ENCODE measurements at regions not wholly inside any gene's neighbourhood (a gene's known extent, or its start where the extent isn't known, plus 50 kb on each side); places are given as distances from the start of the nearest gene placed in this dataset.
"Not testable (repeated sequence)": the region's sequence is repeated elsewhere in the genome, so short reads cannot be mapped to it uniquely, and the experiment has no call there.

- 65 to 81% methylated on average over 2 of the region's 3 CpGs for WGBS, 2 experiments (ENCODE audit: insufficient coverage in 2 of 2)
Observed at GRCh38 chr12:20144341-20144740, 224.0 kb upstream of the PDE3A start.

GRCh38 chr12:20148241-20148640 is 220.1 kb upstream of the PDE3A start:
- WGBS, 2 experiments (ENCODE audit: insufficient coverage in 2 of 2) = no CpG with 5 or more reads among the region's 1 CpG
- Histone ChIP-seq H3K9me3 (ENCODE audit: control insufficient read depth, low read length) (no peaks in the 10 kb centered on the region), H3K36me3 (ENCODE audit: control insufficient read depth, insufficient read depth, low read length) (no peaks in the 10 kb centered on the region), H3K4me1 (ENCODE audit: control insufficient read depth, insufficient read depth, low read length, poor library complexity, severe bottlenecking) (no peaks in the 10 kb centered on the region), H3K4me3 (ENCODE audit: extremely low read depth, insufficient read depth, low read length, poor library complexity, severe bottlenecking) (no peak overlapping the region), H3K27ac (ENCODE audit: low read depth, low read length, severe bottlenecking) (no peak overlapping the region)

More at GRCh38 chr12:20144341-20144740, 224.0 kb upstream of the PDE3A start:
- Histone ChIP-seq H3K27ac (ENCODE audit: low read depth, low read length, severe bottlenecking) (no peak overlapping the region), H3K36me3 (ENCODE audit: control insufficient read depth, insufficient read depth, low read length) (no peaks in the 10 kb centered on the region), H3K4me3 (ENCODE audit: extremely low read depth, insufficient read depth, low read length, poor library complexity, severe bottlenecking) (no peak overlapping the region), H3K9me3 (ENCODE audit: control insufficient read depth, low read length) (no peaks in the 10 kb centered on the region), H3K4me1 (ENCODE audit: control insufficient read depth, insufficient read depth, low read length, poor library complexity, severe bottlenecking) (no peaks in the 10 kb centered on the region)

DNA sequence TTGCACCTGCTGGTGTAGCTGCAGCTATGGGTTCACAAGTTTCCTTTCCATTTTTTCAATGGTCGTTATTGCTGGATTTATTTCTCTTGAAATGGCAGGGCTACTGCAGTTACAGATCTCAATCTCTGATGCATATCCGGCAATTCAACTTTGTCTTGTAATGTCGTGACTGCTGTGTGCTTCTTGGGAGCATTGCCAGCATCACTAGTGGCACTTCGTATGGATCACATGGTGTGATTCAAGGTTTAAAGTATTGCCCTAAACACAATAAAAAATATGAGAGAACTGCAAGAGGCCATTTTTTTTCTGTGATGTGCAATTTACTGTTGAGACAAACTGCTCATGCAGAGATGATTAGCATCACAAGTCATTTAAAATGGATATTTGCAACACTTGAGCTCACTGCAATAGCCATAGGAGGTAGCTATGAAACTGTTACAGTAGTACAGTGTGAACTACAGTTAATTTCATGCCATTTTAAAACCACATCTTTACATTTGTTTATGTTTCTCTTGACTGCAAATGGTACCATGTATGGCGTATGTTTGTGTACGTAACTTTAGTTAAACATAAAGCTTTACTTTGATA is 217.4 kb upstream of the PDE3A start:
- Histone ChIP-seq H3K36me3 (ENCODE audit: control insufficient read depth, insufficient read depth, low read length) (no peaks in the 10 kb centered on the region), H3K27ac (ENCODE audit: low read depth, low read length, severe bottlenecking) (no peak overlapping the region), H3K9me3 (ENCODE audit: control insufficient read depth, low read length) (no peaks in the 10 kb centered on the region), H3K4me3 (ENCODE audit: extremely low read depth, insufficient read depth, low read length, poor library complexity, severe bottlenecking) (no peak overlapping the region), H3K4me1 (ENCODE audit: control insufficient read depth, insufficient read depth, low read length, poor library complexity, severe bottlenecking) (no peaks in the 10 kb centered on the region)
- 81 to 95% methylated on average over 2 to 3 of the region's 6 CpGs for WGBS, 2 experiments (ENCODE audit: insufficient coverage in 2 of 2)

- WGBS, 2 experiments (ENCODE audit: insufficient coverage in 2 of 2) = no CpG with 5 or more reads among the region's 1 CpG
- no peak overlapping the region for H3K27ac ChIP-seq (ENCODE audit: low read depth, low read length, severe bottlenecking)
- no peaks in the 10 kb centered on the region for H3K4me1 ChIP-seq (ENCODE audit: control insufficient read depth, insufficient read depth, low read length, poor library complexity, severe bottlenecking)
- no peaks in the 10 kb centered on the region for H3K36me3 ChIP-seq (ENCODE audit: control insufficient read depth, insufficient read depth, low read length)
- no peaks in the 10 kb centered on the region for H3K9me3 ChIP-seq (ENCODE audit: control insufficient read depth, low read length)
- no peak overlapping the region for H3K4me3 ChIP-seq (ENCODE audit: extremely low read depth, insufficient read depth, low read length, poor library complexity, severe bottlenecking)
Observed at GRCh38 chr12:20154052-20154451, 214.3 kb upstream of the PDE3A start.

- WGBS, 2 experiments (ENCODE audit: insufficient coverage in 2 of 2) = 100% methylated on average over 1 of the region's 1 CpG
- no peak overlapping the region for H3K27ac ChIP-seq (ENCODE audit: low read depth, low read length, severe bottlenecking)
Observed at GRCh38 chr12:20155374-20155773, 213.0 kb upstream of the PDE3A start.

GRCh38 chr12:20160899-20161298 is 207.4 kb upstream of the PDE3A start:
- H3K4me3 ChIP-seq (ENCODE audit: extremely low read depth, insufficient read depth, low read length, poor library complexity, severe bottlenecking); H3K9me3 ChIP-seq (ENCODE audit: control insufficient read depth, low read length); H3K4me1 ChIP-seq (ENCODE audit: control insufficient read depth, insufficient read depth, low read length, poor library complexity, severe bottlenecking); H3K27ac ChIP-seq (ENCODE audit: low read depth, low read length, severe bottlenecking); H3K36me3 ChIP-seq (ENCODE audit: control insufficient read depth, insufficient read depth, low read length): not testable (repeated sequence)
- 85 to 100% methylated on average over 1 to 4 of the region's 4 CpGs for WGBS, 2 experiments (ENCODE audit: insufficient coverage in 2 of 2)

More at GRCh38 chr12:20155374-20155773, 213.0 kb upstream of the PDE3A start:
- Histone ChIP-seq H3K4me3 (ENCODE audit: extremely low read depth, insufficient read depth, low read length, poor library complexity, severe bottlenecking) (no peak overlapping the region), H3K9me3 (ENCODE audit: control insufficient read depth, low read length) (no peaks in the 10 kb centered on the region), H3K4me1 (ENCODE audit: control insufficient read depth, insufficient read depth, low read length, poor library complexity, severe bottlenecking) (no peaks in the 10 kb centered on the region), H3K36me3 (ENCODE audit: control insufficient read depth, insufficient read depth, low read length) (no peaks in the 10 kb centered on the region)

- no peaks in the 10 kb centered on the region for H3K9me3 ChIP-seq (ENCODE audit: control insufficient read depth, low read length)
- H3K4me1 ChIP-seq (ENCODE audit: control insufficient read depth, insufficient read depth, low read length, poor library complexity, severe bottlenecking) = no peaks in the 10 kb centered on the region
- H3K27ac ChIP-seq (ENCODE audit: low read depth, low read length, severe bottlenecking) = no peak overlapping the region
- 90% methylated on average over 8 of the region's 9 CpGs for whole genome bisulfite sequencing, 2 experiments (ENCODE audit: insufficient coverage in 2 of 2)
- no peak overlapping the region for H3K4me3 ChIP-seq (ENCODE audit: extremely low read depth, insufficient read depth, low read length, poor library complexity, severe bottlenecking)
- no peaks in the 10 kb centered on the region for H3K36me3 ChIP-seq (ENCODE audit: control insufficient read depth, insufficient read depth, low read length)
Observed at GRCh38 chr12:20174528-20175175, 193.7 kb upstream of the PDE3A start.

DNA sequence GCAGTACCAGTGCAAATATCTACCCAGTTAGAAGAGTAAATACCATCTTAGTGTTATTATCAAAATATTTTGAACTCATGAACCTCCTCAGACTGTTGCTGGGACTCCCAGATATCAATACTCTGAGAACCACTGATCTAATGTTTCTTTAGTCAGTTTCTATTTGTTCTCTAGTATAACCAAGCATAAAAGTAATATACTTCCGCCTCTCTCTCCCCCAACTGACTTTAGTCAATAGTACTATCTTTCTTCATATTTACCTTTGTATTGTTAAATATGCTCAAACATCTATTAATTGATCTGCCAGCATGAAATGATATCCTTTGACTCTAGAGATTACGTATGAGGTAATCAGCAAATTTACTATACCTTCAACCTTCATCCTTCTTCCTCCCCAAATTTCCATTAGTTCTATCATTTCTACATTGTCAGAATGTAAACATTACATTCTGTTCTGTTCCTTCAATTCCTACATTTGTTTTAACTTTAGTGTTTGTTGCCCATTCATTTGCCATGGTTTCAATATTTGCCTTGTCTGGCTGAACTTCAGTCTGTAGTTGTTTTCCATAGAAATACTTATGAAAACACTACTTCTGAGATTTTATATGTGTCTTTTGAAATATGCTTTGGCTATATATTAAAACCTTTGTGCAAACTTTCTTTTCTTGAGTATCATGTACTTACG is 192.5 kb upstream of the PDE3A start:
- H3K27ac ChIP-seq (ENCODE audit: low read depth, low read length, severe bottlenecking) = no peak overlapping the region
- H3K9me3 ChIP-seq (ENCODE audit: control insufficient read depth, low read length) = no peaks in the 10 kb centered on the region
- H3K4me3 ChIP-seq (ENCODE audit: extremely low read depth, insufficient read depth, low read length, poor library complexity, severe bottlenecking) = no peak overlapping the region
- H3K4me1 ChIP-seq (ENCODE audit: control insufficient read depth, insufficient read depth, low read length, poor library complexity, severe bottlenecking) = no peaks in the 10 kb centered on the region
- H3K36me3 ChIP-seq (ENCODE audit: control insufficient read depth, insufficient read depth, low read length) = no peaks in the 10 kb centered on the region
- 100% methylated on average over 1 of the region's 3 CpGs for WGBS, 2 experiments (ENCODE audit: insufficient coverage in 2 of 2)

GRCh38 chr12:20181416-20182180 is 186.7 kb upstream of the PDE3A start:
- Histone ChIP-seq H3K27ac (ENCODE audit: low read depth, low read length, severe bottlenecking) (no peak overlapping the region), H3K9me3 (ENCODE audit: control insufficient read depth, low read length) (no peaks in the 10 kb centered on the region), H3K4me3 (ENCODE audit: extremely low read depth, insufficient read depth, low read length, poor library complexity, severe bottlenecking) (no peak overlapping the region), H3K36me3 (ENCODE audit: control insufficient read depth, insufficient read depth, low read length) (no peaks in the 10 kb centered on the region), H3K4me1 (ENCODE audit: control insufficient read depth, insufficient read depth, low read length, poor library complexity, severe bottlenecking) (peaks cover 7% of the 10 kb centered on the region)
- WGBS, 2 experiments (ENCODE audit: insufficient coverage in 2 of 2) = 79 to 93% methylated on average over 2 of the region's 2 CpGs

DNA sequence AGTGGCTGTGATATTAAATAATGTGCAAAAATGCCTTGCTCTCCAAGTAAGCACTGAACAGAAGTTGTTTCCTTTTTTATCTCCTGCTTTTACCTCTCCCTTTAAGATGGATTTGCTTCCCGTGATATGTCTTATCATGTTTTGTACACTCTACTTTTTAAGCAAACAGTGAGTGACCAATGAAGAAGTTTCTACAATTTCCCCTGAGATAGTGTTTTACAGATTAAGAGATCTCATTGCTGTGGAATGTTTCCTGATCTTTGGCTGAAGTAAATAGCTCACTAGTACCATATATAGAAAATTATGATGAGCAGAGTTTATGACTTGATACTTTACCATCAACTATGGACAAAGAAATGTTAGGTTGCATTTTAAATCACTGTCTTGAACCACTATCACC is 184.8 kb upstream of the PDE3A start:
- no peaks in the 10 kb centered on the region for H3K9me3 ChIP-seq (ENCODE audit: control insufficient read depth, low read length)
- no peak overlapping the region for H3K27ac ChIP-seq (ENCODE audit: low read depth, low read length, severe bottlenecking)
- H3K4me3 ChIP-seq (ENCODE audit: extremely low read depth, insufficient read depth, low read length, poor library complexity, severe bottlenecking) = no peak overlapping the region
- no peaks in the 10 kb centered on the region for H3K36me3 ChIP-seq (ENCODE audit: control insufficient read depth, insufficient read depth, low read length)
- H3K4me1 ChIP-seq (ENCODE audit: control insufficient read depth, insufficient read depth, low read length, poor library complexity, severe bottlenecking) = peaks cover 14% of the 10 kb centered on the region
- no CpG with 5 or more reads among the region's 1 CpG for WGBS, 2 experiments (ENCODE audit: insufficient coverage in 2 of 2)
